ENCODE measurements at regions not wholly inside any gene's neighbourhood (a gene's known extent, or its start where the extent isn't known, plus 50 kb on each side); places are given as distances from the start of the nearest gene placed in this dataset.
"Not testable (repeated sequence)": the region's sequence is repeated elsewhere in the genome, so short reads cannot be mapped to it uniquely, and the experiment has no call there.

DNA sequence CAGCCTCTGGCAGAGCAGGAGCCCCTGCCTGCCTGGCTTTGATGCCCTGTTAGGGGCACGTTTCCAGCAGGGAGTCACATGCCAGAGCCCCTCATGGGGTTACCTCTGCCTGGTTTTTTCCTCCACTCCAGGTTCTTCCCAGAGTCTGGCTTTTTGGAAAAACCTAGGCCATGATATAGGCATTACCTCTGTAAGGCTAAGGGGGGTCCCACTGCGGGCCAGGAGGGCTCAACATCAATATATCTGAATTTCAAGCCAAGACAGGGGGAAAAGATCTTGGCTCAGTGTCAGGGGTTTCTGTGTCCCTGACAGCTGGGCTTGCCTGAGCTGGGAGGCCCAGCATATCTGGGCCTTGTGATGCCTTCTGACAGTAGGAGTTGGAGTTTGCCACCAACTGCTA lies 127.4 kb downstream of the POTEH start:
- not testable (repeated sequence) for H3K79me1 ChIP-seq (ENCODE audit: low read length); H3K27me3 ChIP-seq (ENCODE audit: insufficient read depth, low read length); H4K12ac ChIP-seq (ENCODE audit: low read depth, low read length); H3K4me2 ChIP-seq (ENCODE audit: low read length); H3K9me3 ChIP-seq (ENCODE audit: insufficient read depth, low read depth, low read length); H3K4me1 ChIP-seq (ENCODE audit: control insufficient read depth in 1 of 2, insufficient read depth in 2 of 2, low read length in 2 of 2); H3K23ac ChIP-seq (ENCODE audit: low read length); H2AFZ ChIP-seq (ENCODE audit: insufficient read depth, low read length, poor library complexity); H2AK5ac ChIP-seq (ENCODE audit: low read length); H3K4me3 ChIP-seq (ENCODE audit: low read depth, low read length); H3K27ac ChIP-seq (ENCODE audit: low read depth, low read length); H2BK5ac ChIP-seq (ENCODE audit: low read depth, low read length, poor library complexity); H3K14ac ChIP-seq (ENCODE audit: low read length); DNase-seq; H3K4ac ChIP-seq (ENCODE audit: low read depth, low read length); H4K8ac ChIP-seq (ENCODE audit: low read depth, low read length); H2BK120ac ChIP-seq (ENCODE audit: insufficient read depth, low read length, poor library complexity); H4K91ac ChIP-seq (ENCODE audit: low read depth, low read length); H2BK12ac ChIP-seq (ENCODE audit: low read length); H3K79me2 ChIP-seq (ENCODE audit: control insufficient read depth, insufficient read depth, low read length, poor library complexity); H3K9ac ChIP-seq (ENCODE audit: low read length); H3K18ac ChIP-seq (ENCODE audit: low read length); H3K36me3 ChIP-seq (ENCODE audit: control insufficient read depth in 1 of 2, insufficient read depth in 2 of 2, low read length in 2 of 2)
- WGBS (ENCODE audit: extremely low coverage, insufficient coverage, insufficient read length): no CpG with 5 or more reads among the region's 2 CpGs

DNA sequence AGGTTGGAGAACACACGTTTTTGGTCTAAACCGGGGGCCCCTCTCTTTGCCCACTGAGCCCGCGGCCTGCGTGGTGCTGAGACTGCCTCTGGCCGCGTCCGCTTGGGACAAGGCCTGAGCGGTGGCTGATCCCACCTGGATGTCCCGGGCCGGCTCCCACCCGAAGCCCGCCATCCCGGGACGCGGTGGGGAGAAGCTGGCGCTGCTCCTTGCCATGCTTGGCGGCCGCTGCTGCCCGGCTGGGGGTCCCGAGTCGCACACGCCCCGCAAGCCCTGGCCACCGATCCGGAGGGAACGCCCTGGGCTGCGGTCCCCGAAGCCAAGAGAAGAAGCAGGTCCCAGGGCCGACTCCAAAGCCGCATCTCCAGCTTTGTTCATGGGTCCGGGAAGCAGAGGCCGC lies 130.1 kb downstream of the POTEH start:
- H3K4me1 ChIP-seq (ENCODE audit: control insufficient read depth in 1 of 2, insufficient read depth in 2 of 2, low read length in 2 of 2); H2BK5ac ChIP-seq (ENCODE audit: low read depth, low read length, poor library complexity); H3K4me2 ChIP-seq (ENCODE audit: low read length); H4K8ac ChIP-seq (ENCODE audit: low read depth, low read length); H3K79me1 ChIP-seq (ENCODE audit: low read length); H3K4me3 ChIP-seq (ENCODE audit: low read depth, low read length); H2AK5ac ChIP-seq (ENCODE audit: low read length); H3K9ac ChIP-seq (ENCODE audit: low read length); H3K4ac ChIP-seq (ENCODE audit: low read depth, low read length); H3K79me2 ChIP-seq (ENCODE audit: control insufficient read depth, insufficient read depth, low read length, poor library complexity); H2BK12ac ChIP-seq (ENCODE audit: low read length); H3K23ac ChIP-seq (ENCODE audit: low read length); H3K27ac ChIP-seq (ENCODE audit: low read depth, low read length); H2BK120ac ChIP-seq (ENCODE audit: insufficient read depth, low read length, poor library complexity); H4K91ac ChIP-seq (ENCODE audit: low read depth, low read length); H2AFZ ChIP-seq (ENCODE audit: insufficient read depth, low read length, poor library complexity); H3K18ac ChIP-seq (ENCODE audit: low read length); H4K12ac ChIP-seq (ENCODE audit: low read depth, low read length); H3K9me3 ChIP-seq (ENCODE audit: insufficient read depth, low read depth, low read length); H3K27me3 ChIP-seq (ENCODE audit: insufficient read depth, low read length); DNase-seq; H3K14ac ChIP-seq (ENCODE audit: low read length); H3K36me3 ChIP-seq (ENCODE audit: control insufficient read depth in 1 of 2, insufficient read depth in 2 of 2, low read length in 2 of 2): not testable (repeated sequence)
- no CpG with 5 or more reads among the region's 33 CpGs for WGBS (ENCODE audit: extremely low coverage, insufficient coverage, insufficient read length)

- H3K27me3 ChIP-seq (ENCODE audit: insufficient read depth, low read length); H3K9me3 ChIP-seq (ENCODE audit: insufficient read depth, low read depth, low read length); H3K18ac ChIP-seq (ENCODE audit: low read length); H4K91ac ChIP-seq (ENCODE audit: low read depth, low read length); H3K27ac ChIP-seq (ENCODE audit: low read depth, low read length); H3K4me3 ChIP-seq (ENCODE audit: low read depth, low read length); H3K79me1 ChIP-seq (ENCODE audit: low read length); H3K4me1 ChIP-seq (ENCODE audit: control insufficient read depth in 1 of 2, insufficient read depth in 2 of 2, low read length in 2 of 2); H2BK120ac ChIP-seq (ENCODE audit: insufficient read depth, low read length, poor library complexity); DNase-seq; H3K9ac ChIP-seq (ENCODE audit: low read length); H2AFZ ChIP-seq (ENCODE audit: insufficient read depth, low read length, poor library complexity); H2BK12ac ChIP-seq (ENCODE audit: low read length); H3K4me2 ChIP-seq (ENCODE audit: low read length); H2AK5ac ChIP-seq (ENCODE audit: low read length); H3K4ac ChIP-seq (ENCODE audit: low read depth, low read length); H3K14ac ChIP-seq (ENCODE audit: low read length); H3K79me2 ChIP-seq (ENCODE audit: control insufficient read depth, insufficient read depth, low read length, poor library complexity); H3K36me3 ChIP-seq (ENCODE audit: control insufficient read depth in 1 of 2, insufficient read depth in 2 of 2, low read length in 2 of 2); H3K23ac ChIP-seq (ENCODE audit: low read length); H2BK5ac ChIP-seq (ENCODE audit: low read depth, low read length, poor library complexity); H4K8ac ChIP-seq (ENCODE audit: low read depth, low read length); H4K12ac ChIP-seq (ENCODE audit: low read depth, low read length): not testable (repeated sequence)
- no CpG with 5 or more reads among the region's 32 CpGs for WGBS (ENCODE audit: extremely low coverage, insufficient coverage, insufficient read length)
These were observed 131.3 kb downstream of the POTEH start for GRCh38 chr22:15821088-15821487.

DNA sequence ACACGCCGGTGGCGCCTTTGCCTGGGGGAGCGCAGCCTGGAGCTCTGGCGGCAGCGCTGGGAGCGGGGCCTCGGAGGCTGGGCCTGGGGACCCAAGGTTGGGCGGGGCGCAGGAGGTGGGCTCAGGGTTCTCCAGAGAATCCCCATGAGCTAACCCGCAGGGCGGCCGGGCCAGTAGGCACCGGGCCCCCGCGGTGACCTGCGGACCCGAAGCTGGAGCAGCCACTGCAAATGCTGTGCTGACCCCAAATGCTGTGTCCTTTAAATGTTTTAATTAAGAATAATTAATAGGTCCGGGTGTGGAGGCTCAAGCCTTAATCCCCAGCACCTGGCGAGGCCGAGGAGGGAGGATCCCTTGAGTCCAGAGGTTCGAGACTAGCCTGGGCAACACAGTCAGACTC lies 132.2 kb downstream of the POTEH start:
- not testable (repeated sequence) for DNase-seq; H3K4ac ChIP-seq (ENCODE audit: low read depth, low read length); H3K18ac ChIP-seq (ENCODE audit: low read length)

More for the DNA sequence above, 132.2 kb downstream of the POTEH start:
- H3K79me2 ChIP-seq (ENCODE audit: control insufficient read depth, insufficient read depth, low read length, poor library complexity); H4K8ac ChIP-seq (ENCODE audit: low read depth, low read length); H3K23ac ChIP-seq (ENCODE audit: low read length); H3K9ac ChIP-seq (ENCODE audit: low read length); H4K12ac ChIP-seq (ENCODE audit: low read depth, low read length); H2BK5ac ChIP-seq (ENCODE audit: low read depth, low read length, poor library complexity); H3K27ac ChIP-seq (ENCODE audit: low read depth, low read length); H3K14ac ChIP-seq (ENCODE audit: low read length); H2AFZ ChIP-seq (ENCODE audit: insufficient read depth, low read length, poor library complexity); H3K4me1 ChIP-seq (ENCODE audit: control insufficient read depth in 1 of 2, insufficient read depth in 2 of 2, low read length in 2 of 2); H3K9me3 ChIP-seq (ENCODE audit: insufficient read depth, low read depth, low read length); H3K4me3 ChIP-seq (ENCODE audit: low read depth, low read length); H2BK120ac ChIP-seq (ENCODE audit: insufficient read depth, low read length, poor library complexity); H3K79me1 ChIP-seq (ENCODE audit: low read length); H2BK12ac ChIP-seq (ENCODE audit: low read length); H4K91ac ChIP-seq (ENCODE audit: low read depth, low read length); H2AK5ac ChIP-seq (ENCODE audit: low read length); H3K4me2 ChIP-seq (ENCODE audit: low read length); H3K27me3 ChIP-seq (ENCODE audit: insufficient read depth, low read length); H3K36me3 ChIP-seq (ENCODE audit: control insufficient read depth in 1 of 2, insufficient read depth in 2 of 2, low read length in 2 of 2): not testable (repeated sequence)
- no CpG with 5 or more reads among the region's 22 CpGs for WGBS (ENCODE audit: extremely low coverage, insufficient coverage, insufficient read length)

All from trophoblast cell (in vitro differentiated cells and primary cell).